Heart left ventricle (tissue), 16 donors: ENCODE measurements at regions not wholly inside any gene's neighbourhood (a gene's known extent, or its start where the extent isn't known, plus 50 kb on each side); places are given as distances from the start of the nearest gene placed in this dataset.

Source experiments
- ATAC-seq, 4 donors: fragments of 200-7000 bp; cut with Tn5 transposase; one replicate each; pipeline ENCODE4 v1.9.1; 2020 to 2022; ENCODE audit warnings: moderate library complexity in 4 of 4, mild to moderate bottlenecking in 3 of 4, moderate number of reproducible peaks in 1 of 4
- DNase-seq, 5 donors: peaks; one replicate each; pipeline ENCODE4 v3.0.0-alpha.2; 2020
- H3K27ac ChIP-seq, 12 donors: fragments of 200-600 bp; sonication (generic) in 4 of 12; one replicate each; pipeline versions ENCODE4 v1.5.0 to v1.8.0; 2016 to 2022; ENCODE audit warnings: mild to moderate bottlenecking in 2 of 12
- H3K27me3 ChIP-seq, 9 donors: fragments of 200-600 bp; sonication (generic) in 2 of 9; one replicate each; pipeline versions ENCODE4 v1.5.1 to v1.8.0; 2016 to 2022; ENCODE audit warnings: mild to moderate bottlenecking in 3 of 9
- H3K36me3 ChIP-seq, 9 donors: fragments of 200-600 bp; sonication (generic) in 2 of 9; one replicate each; pipeline versions ENCODE4 v1.5.0 to v1.8.0; 2018 to 2022; ENCODE audit warnings: mild to moderate bottlenecking in 2 of 9
- H3K4me1 ChIP-seq, 12 donors: fragments of 200-600 bp; sonication (generic) in 4 of 12; one replicate each; pipeline versions ENCODE4 v1.5.0 to v1.8.0; 2016 to 2022; ENCODE audit warnings: mild to moderate bottlenecking in 3 of 12
- H3K4me3 ChIP-seq, 12 donors: fragments of 200-600 bp; sonication (generic) in 4 of 12; one replicate each; pipeline versions ENCODE4 v1.5.0 to v1.8.0; 2017 to 2022; ENCODE audit warnings: mild to moderate bottlenecking in 9 of 12, moderate library complexity in 4 of 12
- H3K9me3 ChIP-seq, 12 donors: fragments of 200-600 bp; sonication (generic) in 4 of 12; one replicate each; pipeline versions ENCODE4 v1.5.0 to v1.8.0; 2016 to 2022; ENCODE audit warnings: mild to moderate bottlenecking in 1 of 12
- POLR2A ChIP-seq, 2 donors: fragments of 450-650 bp; IDR thresholded peaks; one replicate each; pipeline ENCODE4 v1.6.1; 2017; ENCODE audit warnings: antibody characterized with exemption in 2 of 2, mild to moderate bottlenecking in 2 of 2, moderate library complexity in 2 of 2
- WGBS, 4 donors: extraction: QIAGEN DNeasy Blood & Tissue Kit in 2 of 4; methylation state at CpG; one replicate each; pipeline versions ENCODE4 v1.1.5 to v1.1.7; 2013 to 2018; 5-methylcytosine and 5-hydroxymethylcytosine counted together
- intact Hi-C, 10 donors: fragments of 100-400 bp; cut with DNase I; formaldehyde crosslinking; loops; one replicate each; pipeline versions ENCODE4 v1.11.1 to v1.14.2; 2022
- TF ChIP-seq, protein P1 (sequence below), 12 donors: fragments of 200-600 bp; sonication (generic) in 4 of 12; IDR thresholded peaks; one replicate each; pipeline versions ENCODE4 v1.5.0 to v1.8.0; 2018 to 2022; ENCODE audit warnings: antibody characterized with exemption in 12 of 12, mild to moderate bottlenecking in 5 of 12
- donor health status: ischemic (EF 13 %, LVEDD 7.1; RV severe dilation, severe dysfunction).
- donor health status: healthy with polysubstance abuse.
- donor health status: DM: no; HTN: yes; CAD: no.
- donor health status: DM: no; HTN: no; CAD: no.
- donor health status: ischemic (EF 25% LVEDD 6.9; RV normal size, moderate dysfunction).
- donor health status: ischemic (EF 25% LVEDD 5.7; RV mildly dilated, moderate dysfunction).
- donor health status: healthy.
- donor health status: DM: yes; HTN: yes; CAD: no.
- donor health status: ischemic (EF 35%, LVEDD 5.7; RV mildly dilated, moderate dysfunction).
- donor health status: nonischemic (EF 11% LVEDD 7.7; RV severe dilation, severe dysfunction).
- donor health status: DM: yes; HTN: yes; CAD: no.
- donor health status: PGD.
- donor health status: ischemic (EF 29% LVEDD 5.4; RV normal size, mild dysfunction).
- donor health status: nonischemic (EF 23%, LVEDD 6.1; RV moderate dilation, normal function).

DNA sequence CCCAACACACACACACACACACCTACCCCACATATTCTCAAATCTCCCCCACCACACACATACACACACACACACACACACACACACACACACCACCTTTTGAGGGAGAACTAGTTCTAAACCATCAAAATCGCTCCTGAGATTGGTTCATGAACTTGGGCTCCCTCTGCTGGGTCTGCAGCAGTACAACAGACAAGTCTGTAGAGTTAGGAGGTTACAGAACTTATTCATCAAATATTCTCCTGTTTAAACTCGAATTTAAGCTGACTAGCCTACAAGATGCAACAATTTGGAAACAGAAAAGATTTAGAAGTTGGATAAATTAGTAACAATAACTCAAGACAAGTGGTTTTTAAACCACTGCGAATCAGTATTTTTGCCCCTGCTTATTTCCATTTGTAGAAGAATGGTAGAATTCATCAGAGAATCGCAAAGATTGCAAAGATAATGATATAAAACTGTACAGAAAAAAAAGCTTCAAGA is 136.4 kb upstream of the USP15 start:
- no peaks in the 10 kb centered on the region for H3K36me3 ChIP-seq
- H3K27ac ChIP-seq: no peak overlapping the region
- DNase-seq: peak in 1 of 5 donors; percentile 7
- no peak overlapping the region for H3K4me3 ChIP-seq
- WGBS, 4 donors: 26 to 28% (median 27%) methylated on average over 4 of the region's 4 CpGs
- no peak for ATAC-seq
- no peaks in the 10 kb centered on the region for H3K4me1 ChIP-seq
- intact Hi-C loops: no loop called here
- no peaks in the 10 kb centered on the region for H3K9me3 ChIP-seq
- TF ChIP-seq, protein P1, sequence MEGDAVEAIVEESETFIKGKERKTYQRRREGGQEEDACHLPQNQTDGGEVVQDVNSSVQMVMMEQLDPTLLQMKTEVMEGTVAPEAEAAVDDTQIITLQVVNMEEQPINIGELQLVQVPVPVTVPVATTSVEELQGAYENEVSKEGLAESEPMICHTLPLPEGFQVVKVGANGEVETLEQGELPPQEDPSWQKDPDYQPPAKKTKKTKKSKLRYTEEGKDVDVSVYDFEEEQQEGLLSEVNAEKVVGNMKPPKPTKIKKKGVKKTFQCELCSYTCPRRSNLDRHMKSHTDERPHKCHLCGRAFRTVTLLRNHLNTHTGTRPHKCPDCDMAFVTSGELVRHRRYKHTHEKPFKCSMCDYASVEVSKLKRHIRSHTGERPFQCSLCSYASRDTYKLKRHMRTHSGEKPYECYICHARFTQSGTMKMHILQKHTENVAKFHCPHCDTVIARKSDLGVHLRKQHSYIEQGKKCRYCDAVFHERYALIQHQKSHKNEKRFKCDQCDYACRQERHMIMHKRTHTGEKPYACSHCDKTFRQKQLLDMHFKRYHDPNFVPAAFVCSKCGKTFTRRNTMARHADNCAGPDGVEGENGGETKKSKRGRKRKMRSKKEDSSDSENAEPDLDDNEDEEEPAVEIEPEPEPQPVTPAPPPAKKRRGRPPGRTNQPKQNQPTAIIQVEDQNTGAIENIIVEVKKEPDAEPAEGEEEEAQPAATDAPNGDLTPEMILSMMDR (IDR thresholded peaks at IDR 0.05): peak; percentile 22 to 62 (median 48)
- TF ChIP-seq POLR2A (IDR thresholded peaks at IDR 0.05): no peak
- H3K27me3 ChIP-seq: peaks cover 0 to 5% (median 0%) of the 10 kb centered on the region in 9 donors

DNA sequence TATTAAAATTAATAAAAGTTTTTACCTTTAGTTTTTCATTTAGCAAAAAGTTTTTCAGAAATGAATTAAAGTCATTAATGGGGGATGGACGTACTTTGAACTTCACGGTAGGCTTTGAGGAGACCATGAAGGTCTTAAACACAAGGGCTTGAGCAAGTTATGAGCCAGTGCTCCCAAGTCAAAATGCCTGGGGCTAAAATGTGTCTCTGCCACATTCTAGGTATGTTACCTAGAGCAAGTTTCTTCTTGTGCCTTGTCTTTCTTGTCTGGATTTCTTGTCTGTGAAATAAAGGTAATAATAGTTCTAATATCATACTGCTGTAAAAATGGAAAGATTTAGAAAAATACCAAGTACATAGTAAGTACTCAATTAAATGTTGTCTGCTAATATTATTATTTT is 132.7 kb upstream of the USP15 start:
- TF ChIP-seq, protein P1 (IDR thresholded peaks at IDR 0.05): no peak
- TF ChIP-seq POLR2A (IDR thresholded peaks at IDR 0.05): no peak
- H3K9me3 ChIP-seq: no peaks in the 10 kb centered on the region
- ATAC-seq: no peak
- no peak for DNase-seq
- H3K4me1 ChIP-seq: no peaks in the 10 kb centered on the region
- peaks cover 0 to 5% (median 0%) of the 10 kb centered on the region in 9 donors for H3K27me3 ChIP-seq
- intact Hi-C loops: no loop called here
- no peak overlapping the region for H3K4me3 ChIP-seq
- H3K36me3 ChIP-seq: no peaks in the 10 kb centered on the region
- no peak overlapping the region for H3K27ac ChIP-seq
- WGBS, 4 donors: 89 to 94% (median 89%) methylated on average over 2 of the region's 2 CpGs

DNA sequence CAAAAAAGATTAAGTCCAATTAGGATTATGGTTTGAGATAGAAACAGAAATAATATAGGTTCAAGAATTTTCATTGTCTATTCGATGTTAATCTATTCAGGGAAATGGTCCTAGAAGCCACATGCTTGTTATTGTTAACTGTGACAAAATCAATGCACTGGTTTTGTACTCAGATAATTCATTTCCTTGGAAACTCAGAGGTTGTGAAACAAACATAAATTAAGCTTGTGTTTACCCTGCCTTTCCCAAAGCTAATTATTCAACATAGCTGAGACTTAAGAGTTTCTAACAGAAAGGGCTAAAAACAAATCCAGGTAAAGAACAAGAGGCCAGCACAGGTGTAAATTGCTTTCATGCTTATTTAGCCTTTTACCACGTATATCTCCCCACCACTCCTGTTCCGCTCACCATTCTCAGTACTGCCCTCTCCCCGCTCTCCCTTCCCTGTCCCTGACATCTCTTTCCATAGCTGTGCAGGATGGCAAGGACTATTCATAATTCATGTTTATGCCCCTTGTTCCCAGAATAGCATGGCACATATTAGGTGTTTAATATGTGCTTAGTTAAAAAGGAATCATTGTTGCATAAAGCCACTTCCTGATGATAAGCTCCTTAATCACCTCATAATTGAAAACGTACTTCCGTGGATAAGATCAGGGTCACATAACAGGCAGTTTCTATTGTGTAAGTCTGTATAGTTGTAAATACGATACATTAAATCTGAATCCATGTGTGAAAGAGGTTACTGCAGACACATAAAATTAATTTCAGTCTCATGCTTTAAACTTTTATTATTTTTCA is 131.8 kb upstream of the USP15 start:
- intact Hi-C loops: no loop called here
- no peak for ATAC-seq
- WGBS, 4 donors: 31 to 64% (median 48%) methylated on average over 7 of the region's 7 CpGs

DNA sequence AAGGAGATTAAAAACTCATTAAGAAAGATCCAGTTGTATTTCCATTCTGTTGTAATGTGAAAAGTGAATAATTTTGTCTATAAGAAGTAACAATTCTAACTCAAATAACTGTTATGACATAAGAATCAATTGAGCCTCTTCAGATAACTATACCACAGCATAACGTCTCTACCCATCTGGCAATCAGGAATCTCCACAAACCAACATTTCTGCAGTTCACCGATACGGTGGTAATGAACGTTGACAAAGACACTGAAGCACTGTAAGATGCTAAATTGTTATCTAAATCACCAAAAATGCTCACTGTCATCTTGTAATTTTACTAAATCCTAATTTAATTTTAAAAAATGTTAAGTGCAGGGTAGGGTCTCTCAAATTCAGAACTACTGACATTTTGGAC is 130.9 kb upstream of the USP15 start:
- Histone ChIP-seq H3K27me3 (peaks cover 0 to 5% (median 0%) of the 10 kb centered on the region in 9 donors), H3K4me3 (no peak overlapping the region), H3K4me1 (no peaks in the 10 kb centered on the region), H3K9me3 (no peaks in the 10 kb centered on the region), H3K36me3 (no peaks in the 10 kb centered on the region), H3K27ac (no peak overlapping the region)
- no peak for TF ChIP-seq POLR2A (IDR thresholded peaks at IDR 0.05)
- TF ChIP-seq, protein P1 (IDR thresholded peaks at IDR 0.05): no peak
- DNase-seq (no peak), ATAC-seq (no peak)
- intact Hi-C loops: no loop called here
- 63 to 90% (median 73%) methylated on average over 4 of the region's 4 CpGs for WGBS, 4 donors

More for the DNA sequence above, 131.8 kb upstream of the USP15 start:
- peaks cover 0 to 5% (median 0%) of the 10 kb centered on the region in 9 donors for H3K27me3 ChIP-seq
- H3K4me3 ChIP-seq: no peak overlapping the region
- H3K4me1 ChIP-seq: no peaks in the 10 kb centered on the region
- no peaks in the 10 kb centered on the region for H3K9me3 ChIP-seq
- no peak for DNase-seq
- no peak for TF ChIP-seq POLR2A (IDR thresholded peaks at IDR 0.05)
- TF ChIP-seq, protein P1 (IDR thresholded peaks at IDR 0.05): no peak
- H3K36me3 ChIP-seq: no peaks in the 10 kb centered on the region
- no peak overlapping the region for H3K27ac ChIP-seq
